ENCODE measurements at regions not wholly inside any gene's neighbourhood (a gene's known extent, or its start where the extent isn't known, plus 50 kb on each side); places are given as distances from the start of the nearest gene placed in this dataset.

GRCh38 chr1:37305108-37305507 lies 169.3 kb upstream of the ZC3H12A start:
- Histone ChIP-seq H3K36me3 (no peaks in the 10 kb centered on the region), H3K4me3 (no peak overlapping the region), H3K4me1 (no peaks in the 10 kb centered on the region), H3K9me3 (replicated peaks) (no peaks in the 10 kb centered on the region), H3K27ac (replicated peaks) (no peak overlapping the region), H3K27me3 (ENCODE audit: low read depth) (peaks cover 93% of the 10 kb centered on the region)
- no peak for DNase-seq
- no peak for TF ChIP-seq CTCF (IDR thresholded peaks at IDR 0.05; ENCODE audit: borderline replicate concordance)
- intact Hi-C loops (cut with micrococcal nuclease) = no loop called here

GRCh38 chr1:37305841-37306240 lies 168.5 kb upstream of the ZC3H12A start:
- H3K36me3 ChIP-seq = no peaks in the 10 kb centered on the region
- peaks cover 93% of the 10 kb centered on the region for H3K27me3 ChIP-seq (ENCODE audit: low read depth)

DNA sequence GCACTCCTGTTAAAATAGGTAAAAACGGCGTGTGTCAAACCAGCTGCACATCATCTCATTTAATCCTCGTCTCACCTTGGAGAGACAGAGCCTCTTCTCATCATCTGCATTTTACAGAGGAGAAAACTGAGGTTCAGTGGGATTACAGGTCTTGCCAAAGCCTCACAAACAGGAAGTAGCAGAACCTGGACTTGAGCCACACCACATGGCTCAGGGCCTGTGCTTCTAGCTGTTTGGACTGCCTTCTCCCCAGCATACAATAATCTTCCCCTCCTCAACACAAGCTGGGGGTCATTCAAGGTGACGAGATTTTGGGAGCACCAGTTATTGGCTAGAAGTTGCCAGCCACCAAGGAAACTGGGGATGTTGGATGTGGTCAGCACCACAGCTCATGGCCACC lies 167.9 kb upstream of the ZC3H12A start:
- no peak for DNase-seq
- Histone ChIP-seq H3K36me3 (no peaks in the 10 kb centered on the region), H3K4me1 (no peaks in the 10 kb centered on the region), H3K9me3 (replicated peaks) (no peaks in the 10 kb centered on the region), H3K27me3 (ENCODE audit: low read depth) (peaks cover 93% of the 10 kb centered on the region), H3K27ac (replicated peaks) (no peak overlapping the region), H3K4me3 (no peak overlapping the region)
- intact Hi-C loops (cut with micrococcal nuclease) = no loop called here
- no peak for TF ChIP-seq CTCF (IDR thresholded peaks at IDR 0.05; ENCODE audit: borderline replicate concordance)

More at GRCh38 chr1:37305841-37306240, 168.5 kb upstream of the ZC3H12A start:
- Histone ChIP-seq H3K27ac (replicated peaks) (no peak overlapping the region), H3K9me3 (replicated peaks) (no peaks in the 10 kb centered on the region), H3K4me1 (no peaks in the 10 kb centered on the region), H3K4me3 (no peak overlapping the region)
- TF ChIP-seq CTCF (IDR thresholded peaks at IDR 0.05; ENCODE audit: borderline replicate concordance) = no peak
- intact Hi-C loops (cut with micrococcal nuclease) = no loop called here
- no peak for DNase-seq

DNA sequence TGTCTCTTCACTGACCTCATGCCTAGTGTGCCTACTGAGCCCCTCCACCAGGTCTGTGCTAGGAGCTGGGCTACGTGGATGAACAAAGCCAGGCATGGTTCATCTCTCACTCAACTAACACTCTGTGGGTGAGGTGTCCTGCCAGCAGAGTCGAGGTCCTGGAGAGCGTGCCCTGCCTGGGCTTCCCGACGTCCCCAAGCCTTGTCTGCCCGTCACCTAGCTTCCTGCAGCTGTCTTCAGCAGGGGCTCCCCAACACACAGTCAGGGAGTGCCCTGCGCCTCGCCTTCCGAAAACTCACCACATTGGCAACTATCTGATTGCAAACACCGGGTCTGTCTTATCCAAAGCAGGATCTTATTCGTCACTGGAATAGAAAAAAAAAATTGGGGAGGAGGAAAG lies 167.5 kb upstream of the ZC3H12A start:
- intact Hi-C loops (cut with micrococcal nuclease) = no loop called here
- Histone ChIP-seq H3K36me3 (no peaks in the 10 kb centered on the region), H3K4me3 (no peak overlapping the region), H3K9me3 (replicated peaks) (no peaks in the 10 kb centered on the region), H3K4me1 (no peaks in the 10 kb centered on the region), H3K27me3 (ENCODE audit: low read depth) (peaks cover 93% of the 10 kb centered on the region), H3K27ac (replicated peaks) (no peak overlapping the region)
- no peak for DNase-seq
- no peak for TF ChIP-seq CTCF (IDR thresholded peaks at IDR 0.05; ENCODE audit: borderline replicate concordance)

- Histone ChIP-seq H3K27me3 (ENCODE audit: low read depth) (peaks cover 93% of the 10 kb centered on the region), H3K27ac (replicated peaks) (no peak overlapping the region), H3K4me1 (no peaks in the 10 kb centered on the region), H3K4me3 (no peak overlapping the region), H3K9me3 (replicated peaks) (no peaks in the 10 kb centered on the region), H3K36me3 (no peaks in the 10 kb centered on the region)
- no peak for TF ChIP-seq CTCF (IDR thresholded peaks at IDR 0.05; ENCODE audit: borderline replicate concordance)
- no peak for DNase-seq
- intact Hi-C loops (cut with micrococcal nuclease) = no loop called here
These were observed 166.1 kb upstream of the ZC3H12A start for GRCh38 chr1:37308031-37308960.
